ENCODE measurements at regions not wholly inside any gene's neighbourhood (a gene's known extent, or its start where the extent isn't known, plus 50 kb on each side); places are given as distances from the start of the nearest gene placed in this dataset.
A peak's percentile ranks its signal among the peaks of the same experiment; 100 is the strongest.

DNA sequence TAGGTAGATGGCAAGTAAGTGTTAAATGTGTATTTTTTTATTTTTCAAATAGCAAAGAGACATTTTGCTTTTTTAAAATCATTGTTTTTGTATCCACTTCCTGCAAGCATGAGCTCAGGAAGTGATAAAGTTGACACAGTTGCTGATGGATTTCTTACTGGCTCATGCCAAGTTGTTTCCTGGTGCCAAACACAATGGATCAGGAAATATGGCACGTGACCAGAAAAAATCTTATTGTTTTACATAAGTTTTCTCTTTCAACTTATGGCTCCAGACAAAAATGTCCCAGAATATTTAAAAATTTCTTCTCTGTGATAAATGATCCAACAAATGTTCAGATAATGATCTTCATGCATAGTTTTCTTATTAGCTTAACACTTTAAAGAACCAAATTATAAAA lies 1279.1 kb upstream of the FLRT2 start:
- peak; percentile 51; the same call in 1 of the 2 replicates for TF ChIP-seq POLR2AphosphoS5 (IDR thresholded peaks at IDR 0.05; ENCODE audit: borderline replicate concordance, low read depth, low read length)
- no peak for TF ChIP-seq EZH2 (IDR thresholded peaks at IDR 0.05)
- TF ChIP-seq FOXP2 (optimal IDR thresholded peaks at IDR 0.05; ENCODE audit: control extremely low read depth, extremely low read length, insufficient read depth) = no peak
